ENCODE measurements at regions not wholly inside any gene's neighbourhood (a gene's known extent, or its start where the extent isn't known, plus 50 kb on each side); places are given as distances from the start of the nearest gene placed in this dataset.
A peak's percentile ranks its signal among the peaks of the same experiment; 100 is the strongest.

DNA sequence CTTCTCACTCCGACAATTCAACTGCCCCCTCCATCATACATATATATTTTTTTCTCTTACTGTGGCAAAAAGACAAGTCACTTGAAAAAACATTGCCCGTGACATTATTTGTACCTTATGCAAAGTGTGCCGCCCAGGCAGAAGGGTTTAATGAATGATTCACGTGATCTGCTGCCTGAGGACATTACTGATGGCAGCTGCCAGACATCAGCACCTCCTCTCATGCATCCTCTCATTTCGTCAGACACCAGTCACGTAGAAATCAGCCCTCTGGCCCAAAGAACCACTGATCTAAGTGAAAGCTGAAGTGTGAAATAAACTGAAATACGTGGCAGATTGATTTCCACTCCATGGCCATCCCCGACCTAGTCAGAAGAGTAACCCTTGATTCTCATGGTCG lies 218.8 kb upstream of the PDE10A start:
- H3K4me1 ChIP-seq (ENCODE audit: control insufficient read depth in 1 of 2, insufficient read depth in 2 of 2, low read length in 2 of 2) = peaks cover 0 to 26% of the 10 kb centered on the region in 2 donors
- no peaks in the 10 kb centered on the region for H3K9me3 ChIP-seq (ENCODE audit: control insufficient read depth in 1 of 2, low read length in 2 of 2)
- no peaks in the 10 kb centered on the region for H3K36me3 ChIP-seq (ENCODE audit: control insufficient read depth in 1 of 2, insufficient read depth in 2 of 2, low read length in 2 of 2)
- H3K27ac ChIP-seq (ENCODE audit: low read length) = no peak overlapping the region
- no peak overlapping the region for H3K4me3 ChIP-seq (ENCODE audit: low read depth in 1 of 2, low read length in 2 of 2)
- no peaks in the 10 kb centered on the region for H3K27me3 ChIP-seq (ENCODE audit: low read depth, low read length)

DNA sequence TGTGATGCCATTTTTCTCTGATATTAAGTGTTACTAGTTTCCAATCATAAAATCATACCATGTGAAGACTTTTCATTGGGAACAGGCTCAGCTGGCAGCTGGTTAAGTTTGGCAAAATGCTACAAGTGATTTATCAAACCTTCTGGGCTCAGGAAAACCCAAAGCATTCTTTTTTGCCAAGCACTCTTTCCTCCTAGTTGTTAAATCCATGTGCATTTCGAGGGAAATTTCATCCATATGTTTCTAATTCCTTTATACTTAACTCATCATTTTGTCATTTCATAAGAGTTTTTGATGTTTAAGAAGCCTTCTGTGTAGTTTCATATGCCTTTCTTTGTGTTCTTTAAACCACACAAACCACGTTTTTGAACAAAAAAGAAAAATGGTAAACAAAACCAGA lies 217.6 kb upstream of the PDE10A start:
- Histone ChIP-seq H3K4me3 (ENCODE audit: low read depth in 1 of 2, low read length in 2 of 2) (no peak overlapping the region), H3K27me3 (ENCODE audit: low read depth, low read length) (no peaks in the 10 kb centered on the region), H3K9me3 (ENCODE audit: control insufficient read depth in 1 of 2, low read length in 2 of 2) (no peaks in the 10 kb centered on the region), H3K4me1 (ENCODE audit: control insufficient read depth in 1 of 2, insufficient read depth in 2 of 2, low read length in 2 of 2) (peaks cover 0 to 26% of the 10 kb centered on the region in 2 donors), H3K36me3 (ENCODE audit: control insufficient read depth in 1 of 2, insufficient read depth in 2 of 2, low read length in 2 of 2) (no peaks in the 10 kb centered on the region), H3K27ac (ENCODE audit: low read length) (no peak overlapping the region)

DNA sequence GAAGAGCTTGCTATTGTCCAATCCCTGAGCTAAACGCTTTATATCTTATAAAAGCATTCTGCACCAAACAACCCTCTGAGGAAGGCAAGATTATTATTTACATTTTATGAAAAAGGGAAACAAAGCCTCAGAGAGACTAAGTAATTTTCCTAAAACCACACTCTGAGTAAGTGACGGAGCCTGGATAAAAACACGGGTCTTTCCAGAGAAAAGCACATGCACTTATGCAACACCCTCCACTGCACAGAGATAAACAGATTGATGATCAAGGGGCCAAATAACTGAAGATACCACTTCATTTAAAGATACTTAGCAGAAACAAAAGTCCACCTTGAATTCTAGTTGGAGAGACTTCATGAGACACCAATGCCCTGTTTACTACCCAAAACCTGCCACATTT lies 214.7 kb upstream of the PDE10A start:
- H3K4me3 ChIP-seq (ENCODE audit: low read depth in 1 of 2, low read length in 2 of 2) = no peak overlapping the region
- no peaks in the 10 kb centered on the region for H3K27me3 ChIP-seq (ENCODE audit: low read depth, low read length)
- peaks cover 0 to 39% of the 10 kb centered on the region in 2 donors for H3K4me1 ChIP-seq (ENCODE audit: control insufficient read depth in 1 of 2, insufficient read depth in 2 of 2, low read length in 2 of 2)
- H3K36me3 ChIP-seq (ENCODE audit: control insufficient read depth in 1 of 2, insufficient read depth in 2 of 2, low read length in 2 of 2) = no peaks in the 10 kb centered on the region
- no peak overlapping the region for H3K27ac ChIP-seq (ENCODE audit: low read length)
- no peaks in the 10 kb centered on the region for H3K9me3 ChIP-seq (ENCODE audit: control insufficient read depth in 1 of 2, low read length in 2 of 2)

DNA sequence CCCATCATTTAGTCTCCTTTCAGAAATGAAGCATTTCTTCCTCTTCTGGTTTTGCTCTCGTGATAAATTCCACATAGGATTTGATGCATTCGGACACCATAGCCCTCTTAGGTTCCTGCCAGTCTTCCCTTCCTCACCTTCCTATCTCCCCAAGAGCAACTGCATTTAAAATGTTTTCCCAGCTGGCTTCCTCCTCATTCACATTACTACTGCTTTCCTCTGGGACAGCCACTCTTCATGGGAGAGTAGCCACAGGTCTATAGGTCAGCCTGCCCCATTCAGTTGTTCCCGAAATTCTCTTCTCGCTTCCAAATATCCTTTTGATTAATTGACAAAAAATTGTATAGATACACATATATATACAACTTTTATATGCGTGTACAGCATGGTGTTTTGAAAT lies 214.2 kb upstream of the PDE10A start:
- Histone ChIP-seq H3K4me3 (ENCODE audit: low read depth in 1 of 2, low read length in 2 of 2) (peak overlapping the region; percentile 5 to 39), H3K27ac (ENCODE audit: low read length) (peak overlapping the region; percentile 16)

DNA sequence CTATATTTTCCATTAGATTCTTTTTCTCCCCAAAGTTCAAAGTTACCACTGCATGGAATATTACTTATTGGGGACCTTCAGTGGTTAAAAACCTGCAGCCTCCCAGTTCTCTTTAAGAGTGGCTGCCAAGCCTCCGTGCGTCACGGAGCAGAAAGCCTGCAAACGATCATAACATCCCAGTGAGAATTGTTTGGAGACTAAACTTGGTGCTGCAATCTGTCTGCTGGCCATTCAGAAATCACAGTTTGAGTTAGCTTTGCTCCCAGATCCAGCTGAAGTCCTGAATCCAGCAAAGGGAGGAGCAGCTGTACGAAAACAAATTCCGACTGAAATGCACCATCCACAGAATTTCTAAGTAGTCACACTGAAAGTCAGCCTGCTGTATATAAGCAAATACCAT lies 213.5 kb upstream of the PDE10A start:
- peaks cover 0 to 34% of the 10 kb centered on the region in 2 donors for H3K4me1 ChIP-seq (ENCODE audit: control insufficient read depth in 1 of 2, insufficient read depth in 2 of 2, low read length in 2 of 2)
- H3K4me3 ChIP-seq (ENCODE audit: low read depth in 1 of 2, low read length in 2 of 2) = peak overlapping the region in 1 of 2 donors; percentile 5
- H3K27ac ChIP-seq (ENCODE audit: low read length) = peak overlapping the region; percentile 16
- no peaks in the 10 kb centered on the region for H3K27me3 ChIP-seq (ENCODE audit: low read depth, low read length)
- no peaks in the 10 kb centered on the region for H3K9me3 ChIP-seq (ENCODE audit: control insufficient read depth in 1 of 2, low read length in 2 of 2)
- H3K36me3 ChIP-seq (ENCODE audit: control insufficient read depth in 1 of 2, insufficient read depth in 2 of 2, low read length in 2 of 2) = no peaks in the 10 kb centered on the region

More for the DNA sequence above, 214.2 kb upstream of the PDE10A start:
- Histone ChIP-seq H3K4me1 (ENCODE audit: control insufficient read depth in 1 of 2, insufficient read depth in 2 of 2, low read length in 2 of 2) (peaks cover 0 to 39% of the 10 kb centered on the region in 2 donors), H3K36me3 (ENCODE audit: control insufficient read depth in 1 of 2, insufficient read depth in 2 of 2, low read length in 2 of 2) (no peaks in the 10 kb centered on the region), H3K9me3 (ENCODE audit: control insufficient read depth in 1 of 2, low read length in 2 of 2) (no peaks in the 10 kb centered on the region), H3K27me3 (ENCODE audit: low read depth, low read length) (no peaks in the 10 kb centered on the region)

DNA sequence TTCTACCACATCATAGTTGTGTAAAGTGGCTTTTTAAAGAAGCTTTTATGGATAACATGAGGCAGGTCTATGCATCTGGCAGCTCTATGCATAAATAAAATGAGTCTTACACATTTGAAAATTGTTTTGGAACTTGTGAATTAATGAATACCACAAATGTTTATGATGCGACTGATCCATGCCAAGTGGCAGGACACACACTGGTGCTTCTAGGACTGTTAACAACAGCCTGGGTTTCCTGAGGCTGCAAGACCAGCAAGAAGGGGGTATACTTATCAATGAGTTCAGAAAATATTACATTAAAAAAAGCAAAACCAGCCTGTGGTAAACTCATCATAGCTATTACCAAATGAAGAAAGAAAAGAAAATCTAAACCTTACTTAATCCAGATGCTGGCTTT lies 212.9 kb upstream of the PDE10A start:
- Histone ChIP-seq H3K4me3 (ENCODE audit: low read depth in 1 of 2, low read length in 2 of 2) (no peak overlapping the region), H3K27ac (ENCODE audit: low read length) (no peak overlapping the region), H3K36me3 (ENCODE audit: control insufficient read depth in 1 of 2, insufficient read depth in 2 of 2, low read length in 2 of 2) (no peaks in the 10 kb centered on the region), H3K27me3 (ENCODE audit: low read depth, low read length) (no peaks in the 10 kb centered on the region), H3K9me3 (ENCODE audit: control insufficient read depth in 1 of 2, low read length in 2 of 2) (no peaks in the 10 kb centered on the region), H3K4me1 (ENCODE audit: control insufficient read depth in 1 of 2, insufficient read depth in 2 of 2, low read length in 2 of 2) (peaks cover 0 to 28% of the 10 kb centered on the region in 2 donors)

DNA sequence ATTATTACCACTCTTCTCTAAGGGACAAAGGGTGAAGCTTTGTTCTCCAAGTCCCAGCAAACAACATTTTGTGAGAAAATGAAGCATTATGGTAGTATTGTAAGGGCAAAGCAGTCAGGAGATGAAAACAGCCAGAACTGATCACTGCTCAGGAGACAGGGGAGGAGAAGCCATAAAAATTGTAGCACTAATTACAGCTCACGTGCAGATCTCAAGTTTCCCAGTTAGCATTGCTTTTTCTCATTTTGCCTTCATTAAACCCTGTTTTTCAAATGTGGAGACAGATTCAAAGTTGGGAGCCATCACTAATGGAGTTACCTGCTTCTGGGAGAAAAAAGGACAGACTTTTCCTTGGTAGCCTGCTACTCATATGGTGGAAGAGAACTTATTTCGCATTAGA lies 210.9 kb upstream of the PDE10A start:
- Histone ChIP-seq H3K27ac (ENCODE audit: low read length) (no peak overlapping the region), H3K4me1 (ENCODE audit: control insufficient read depth in 1 of 2, insufficient read depth in 2 of 2, low read length in 2 of 2) (peaks cover 0 to 26% of the 10 kb centered on the region in 2 donors), H3K36me3 (ENCODE audit: control insufficient read depth in 1 of 2, insufficient read depth in 2 of 2, low read length in 2 of 2) (no peaks in the 10 kb centered on the region), H3K27me3 (ENCODE audit: low read depth, low read length) (no peaks in the 10 kb centered on the region), H3K4me3 (ENCODE audit: low read depth in 1 of 2, low read length in 2 of 2) (no peak overlapping the region), H3K9me3 (ENCODE audit: control insufficient read depth in 1 of 2, low read length in 2 of 2) (peaks cover 0 to 6% of the 10 kb centered on the region in 2 donors)

DNA sequence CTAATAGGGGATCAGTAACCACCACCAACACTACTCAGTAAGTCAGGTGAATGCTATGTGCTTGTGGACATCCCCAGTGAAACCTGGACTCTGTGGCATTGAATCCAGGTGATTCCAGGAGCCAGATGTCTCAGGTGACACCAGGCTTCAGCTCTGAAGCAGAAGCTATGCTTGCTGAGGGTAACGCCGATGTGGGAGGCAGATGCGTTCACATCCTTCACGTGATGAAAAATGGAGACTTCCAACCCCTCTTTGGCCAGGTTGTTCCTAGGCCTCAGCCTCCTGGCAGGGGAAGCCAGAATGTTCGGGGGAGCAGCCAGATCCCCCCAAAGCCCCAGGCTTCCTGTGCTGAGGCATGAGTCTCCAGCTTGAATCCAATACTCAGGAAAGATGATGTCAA lies 209.8 kb upstream of the PDE10A start:
- Histone ChIP-seq H3K4me3 (ENCODE audit: low read depth in 1 of 2, low read length in 2 of 2) (no peak overlapping the region), H3K36me3 (ENCODE audit: control insufficient read depth in 1 of 2, insufficient read depth in 2 of 2, low read length in 2 of 2) (no peaks in the 10 kb centered on the region), H3K4me1 (ENCODE audit: control insufficient read depth in 1 of 2, insufficient read depth in 2 of 2, low read length in 2 of 2) (peaks cover 0 to 22% of the 10 kb centered on the region in 2 donors), H3K27ac (ENCODE audit: low read length) (no peak overlapping the region), H3K27me3 (ENCODE audit: low read depth, low read length) (no peaks in the 10 kb centered on the region), H3K9me3 (ENCODE audit: control insufficient read depth in 1 of 2, low read length in 2 of 2) (peaks cover 0 to 6% of the 10 kb centered on the region in 2 donors)

DNA sequence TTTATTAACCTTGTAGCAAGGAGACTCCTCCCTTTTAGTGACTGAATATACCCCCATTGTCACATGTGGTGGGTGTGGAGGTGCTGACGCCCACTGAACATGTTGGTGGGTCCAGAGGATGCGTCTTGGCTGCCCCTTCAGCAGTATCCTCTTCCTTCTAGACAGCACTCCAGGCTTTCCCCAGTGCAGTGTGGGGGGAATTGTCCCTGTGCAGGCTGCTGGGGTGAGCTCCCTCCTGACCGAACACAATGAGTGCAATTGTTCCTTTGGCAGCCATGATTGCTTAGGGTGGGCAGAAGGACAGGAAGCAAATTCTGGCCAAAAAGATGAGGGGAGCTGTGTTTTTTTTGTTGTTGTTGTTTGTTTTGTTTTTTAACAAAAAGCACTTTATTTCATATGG lies 209.3 kb upstream of the PDE10A start:
- Histone ChIP-seq H3K27me3 (ENCODE audit: low read depth, low read length) (no peaks in the 10 kb centered on the region), H3K36me3 (ENCODE audit: control insufficient read depth in 1 of 2, insufficient read depth in 2 of 2, low read length in 2 of 2) (no peaks in the 10 kb centered on the region), H3K9me3 (ENCODE audit: control insufficient read depth in 1 of 2, low read length in 2 of 2) (peaks cover 0 to 6% of the 10 kb centered on the region in 2 donors), H3K27ac (ENCODE audit: low read length) (no peak overlapping the region), H3K4me3 (ENCODE audit: low read depth in 1 of 2, low read length in 2 of 2) (no peak overlapping the region), H3K4me1 (ENCODE audit: control insufficient read depth in 1 of 2, insufficient read depth in 2 of 2, low read length in 2 of 2) (peaks cover 0 to 17% of the 10 kb centered on the region in 2 donors)

DNA sequence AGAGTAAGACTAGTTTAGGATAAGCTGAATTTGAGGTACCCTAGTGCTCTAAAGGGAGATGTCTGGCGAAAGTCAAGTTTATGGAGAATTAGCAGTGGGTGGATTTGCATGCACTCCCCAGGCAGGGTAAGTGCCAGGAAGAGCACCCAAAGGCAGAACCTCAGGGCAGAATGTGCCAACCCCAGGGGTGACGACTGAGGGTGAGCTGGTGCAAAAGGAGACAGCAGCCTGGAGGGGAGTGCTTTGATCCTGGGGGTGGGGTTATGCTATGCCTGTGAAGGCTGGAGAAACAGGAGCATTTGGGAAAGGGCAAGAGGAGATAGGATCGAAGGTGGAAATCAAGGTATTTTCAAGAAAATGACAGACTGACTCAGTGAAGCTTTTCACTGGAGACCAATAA lies 208.5 kb upstream of the PDE10A start:
- Histone ChIP-seq H3K9me3 (ENCODE audit: control insufficient read depth in 1 of 2, low read length in 2 of 2) (peaks cover 0 to 6% of the 10 kb centered on the region in 2 donors), H3K27ac (ENCODE audit: low read length) (no peak overlapping the region), H3K27me3 (ENCODE audit: low read depth, low read length) (no peaks in the 10 kb centered on the region), H3K4me3 (ENCODE audit: low read depth in 1 of 2, low read length in 2 of 2) (no peak overlapping the region), H3K36me3 (ENCODE audit: control insufficient read depth in 1 of 2, insufficient read depth in 2 of 2, low read length in 2 of 2) (no peaks in the 10 kb centered on the region), H3K4me1 (ENCODE audit: control insufficient read depth in 1 of 2, insufficient read depth in 2 of 2, low read length in 2 of 2) (peaks cover 0 to 13% of the 10 kb centered on the region in 2 donors)

DNA sequence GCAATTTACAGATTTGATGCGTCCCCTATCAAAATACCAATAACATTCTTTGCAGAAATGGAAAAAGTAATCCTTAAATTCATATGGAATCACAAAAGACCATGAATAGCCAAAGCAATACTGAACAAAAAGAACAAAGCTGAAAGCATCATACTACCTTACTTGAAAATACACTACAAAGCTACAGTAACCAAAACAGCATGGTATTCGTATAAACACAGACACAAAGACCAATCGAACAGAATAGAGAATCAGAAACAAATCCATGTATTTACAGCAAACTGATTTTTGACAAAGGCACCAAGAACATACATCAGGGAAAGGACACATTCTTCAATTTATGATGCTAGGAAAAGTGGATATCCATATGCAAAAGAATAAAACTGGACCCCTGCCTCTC lies 206.5 kb upstream of the PDE10A start:
- Histone ChIP-seq H3K27me3 (ENCODE audit: low read depth, low read length) (no peaks in the 10 kb centered on the region), H3K4me3 (ENCODE audit: low read depth in 1 of 2, low read length in 2 of 2) (no peak overlapping the region), H3K4me1 (ENCODE audit: control insufficient read depth in 1 of 2, insufficient read depth in 2 of 2, low read length in 2 of 2) (peaks cover 0 to 6% of the 10 kb centered on the region in 2 donors), H3K27ac (ENCODE audit: low read length) (no peak overlapping the region), H3K9me3 (ENCODE audit: control insufficient read depth in 1 of 2, low read length in 2 of 2) (peaks cover 0 to 6% of the 10 kb centered on the region in 2 donors), H3K36me3 (ENCODE audit: control insufficient read depth in 1 of 2, insufficient read depth in 2 of 2, low read length in 2 of 2) (no peaks in the 10 kb centered on the region)

DNA sequence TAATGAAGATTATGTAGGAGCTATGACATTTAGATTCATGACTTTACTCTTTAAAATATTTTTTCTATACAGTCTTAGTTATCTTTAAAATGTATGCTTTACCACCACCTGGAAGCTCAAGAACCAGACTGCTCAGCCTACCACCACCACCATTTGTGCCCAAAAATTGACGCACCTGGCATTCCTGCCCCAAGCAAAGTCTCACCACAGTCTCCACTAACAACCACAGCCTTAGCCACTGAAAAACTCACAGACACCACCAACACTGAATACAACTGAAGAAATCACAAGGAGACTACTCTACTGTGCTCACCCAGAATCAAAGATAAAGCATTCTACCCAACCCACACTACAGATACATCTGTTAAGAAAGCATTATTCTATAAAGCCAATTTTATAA lies 201.9 kb upstream of the PDE10A start:
- Histone ChIP-seq H3K36me3 (ENCODE audit: control insufficient read depth in 1 of 2, insufficient read depth in 2 of 2, low read length in 2 of 2) (no peaks in the 10 kb centered on the region), H3K27me3 (ENCODE audit: low read depth, low read length) (no peaks in the 10 kb centered on the region), H3K27ac (ENCODE audit: low read length) (no peak overlapping the region), H3K9me3 (ENCODE audit: control insufficient read depth in 1 of 2, low read length in 2 of 2) (peaks cover 0 to 6% of the 10 kb centered on the region in 2 donors), H3K4me1 (ENCODE audit: control insufficient read depth in 1 of 2, insufficient read depth in 2 of 2, low read length in 2 of 2) (peaks cover 0 to 4% of the 10 kb centered on the region in 2 donors), H3K4me3 (ENCODE audit: low read depth in 1 of 2, low read length in 2 of 2) (no peak overlapping the region)

All from muscle layer of duodenum (tissue), 2 donors.